ENCODE measurements at regions not wholly inside any gene's neighbourhood (a gene's known extent, or its start where the extent isn't known, plus 50 kb on each side); places are given as distances from the start of the nearest gene placed in this dataset.

- TF ChIP-seq CTCF (IDR thresholded peaks at IDR 0.05; ENCODE audit: poor library complexity) (no peak), EZH2phosphoT487 (IDR thresholded peaks at IDR 0.05; ENCODE audit: low read depth, severe bottlenecking, unreplicated experiment) (no peak)
Measured at GRCh38 chr16:58793366-58793765, 59.2 kb upstream of the GOT2 start.

Data from hepatocyte (in vitro differentiated cells).